NCI-H510A treated with DMSO at 0.1 percent for 48 hours (cell line): ENCODE measurements at regions not wholly inside any gene's neighbourhood (a gene's known extent, or its start where the extent isn't known, plus 50 kb on each side); places are given as distances from the start of the nearest gene placed in this dataset.
A peak's percentile ranks its signal among the peaks of the same experiment; 100 is the strongest.

Source experiments
- DNase-seq: peaks from one replicate; lab custom pipeline; 2025; lab: John Stamatoyannopoulos, UW

- no peak for DNase-seq
These were observed 114.2 kb upstream of the PLEKHA5 start for GRCh38 chr12:19015285-19015684.

GRCh38 chr12:19018302-19018970, 111.1 kb upstream of the PLEKHA5 start:
- no peak for DNase-seq

GRCh38 chr12:19021240-19021639, 108.3 kb upstream of the PLEKHA5 start:
- no peak for DNase-seq

- DNase-seq = no peak
These were observed 107.9 kb upstream of the PLEKHA5 start for GRCh38 chr12:19021646-19022045.

- no peak for DNase-seq
These were observed 104.0 kb upstream of the PLEKHA5 start for GRCh38 chr12:19025582-19025981.

GRCh38 chr12:19026034-19026433, 103.5 kb upstream of the PLEKHA5 start:
- no peak for DNase-seq

- DNase-seq = peak; percentile 42
These were observed 102.7 kb upstream of the PLEKHA5 start for GRCh38 chr12:19026614-19027488.

GRCh38 chr12:19030180-19030579, 99.4 kb upstream of the PLEKHA5 start:
- DNase-seq = no peak

GRCh38 chr12:19030603-19031002, 98.9 kb upstream of the PLEKHA5 start:
- no peak for DNase-seq

- no peak for DNase-seq
These were observed 98.5 kb upstream of the PLEKHA5 start for GRCh38 chr12:19031032-19031431.

- DNase-seq = no peak
These were observed 96.7 kb upstream of the PLEKHA5 start for GRCh38 chr12:19032826-19033225.

- no peak for DNase-seq
These were observed 96.3 kb upstream of the PLEKHA5 start for GRCh38 chr12:19033244-19033643.

GRCh38 chr12:19034937-19035336, 94.6 kb upstream of the PLEKHA5 start:
- DNase-seq = no peak

GRCh38 chr12:19035536-19035935, 94.0 kb upstream of the PLEKHA5 start:
- DNase-seq = no peak

- no peak for DNase-seq
These were observed 92.7 kb upstream of the PLEKHA5 start for GRCh38 chr12:19036673-19037357.

GRCh38 chr12:19038209-19038608, 91.3 kb upstream of the PLEKHA5 start:
- DNase-seq = no peak

- no peak for DNase-seq
These were observed 90.0 kb upstream of the PLEKHA5 start for GRCh38 chr12:19039515-19039914.

GRCh38 chr12:19042221-19042620, 87.3 kb upstream of the PLEKHA5 start:
- no peak for DNase-seq

GRCh38 chr12:19044430-19044829, 85.1 kb upstream of the PLEKHA5 start:
- DNase-seq = no peak

- no peak for DNase-seq
These were observed 84.6 kb upstream of the PLEKHA5 start for GRCh38 chr12:19044891-19045290.

- DNase-seq = no peak
These were observed 84.1 kb upstream of the PLEKHA5 start for GRCh38 chr12:19045426-19045825.

- DNase-seq = no peak
These were observed 80.6 kb upstream of the PLEKHA5 start for GRCh38 chr12:19048943-19049342.

- no peak for DNase-seq
These were observed 76.8 kb upstream of the PLEKHA5 start for GRCh38 chr12:19052689-19053088.
